HG03378 (cell line): ENCODE measurements at regions not wholly inside any gene's neighbourhood (a gene's known extent, or its start where the extent isn't known, plus 50 kb on each side); places are given as distances from the start of the nearest gene placed in this dataset.

Experiments
- ATAC-seq: cut with Tn5 transposase; IDR thresholded peaks from one replicate; pipeline ENCODE4 v1.9.1; 2021; ENCODE audit warnings: mild to moderate bottlenecking, moderate library complexity; ENCODE audit not compliant: unreplicated experiment

DNA sequence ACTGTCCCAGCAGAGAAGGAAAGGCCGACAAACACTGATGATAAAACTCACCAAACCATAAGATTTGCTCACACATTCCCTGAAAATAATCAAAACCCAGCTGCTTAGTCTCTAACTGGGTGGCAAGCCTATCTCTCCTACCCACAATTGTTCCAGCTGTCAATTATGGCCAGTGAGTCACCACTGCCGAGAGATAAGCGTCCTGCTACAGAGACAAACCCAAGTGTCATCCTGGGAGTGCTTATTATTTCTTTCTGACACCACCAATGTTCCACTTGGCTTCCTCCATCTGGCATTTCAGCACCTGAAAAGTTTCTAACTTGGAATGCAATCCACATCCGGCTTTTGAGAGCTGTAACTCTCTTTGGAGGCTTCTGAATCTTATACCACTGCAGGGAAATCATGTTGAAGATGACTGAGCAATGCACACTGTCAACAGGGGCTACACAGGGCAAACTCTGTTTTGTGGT is 51.5 kb upstream of the VAV3 start:
- no peak for ATAC-seq
